ENCODE measurements at regions not wholly inside any gene's neighbourhood (a gene's known extent, or its start where the extent isn't known, plus 50 kb on each side); places are given as distances from the start of the nearest gene placed in this dataset.

DNA sequence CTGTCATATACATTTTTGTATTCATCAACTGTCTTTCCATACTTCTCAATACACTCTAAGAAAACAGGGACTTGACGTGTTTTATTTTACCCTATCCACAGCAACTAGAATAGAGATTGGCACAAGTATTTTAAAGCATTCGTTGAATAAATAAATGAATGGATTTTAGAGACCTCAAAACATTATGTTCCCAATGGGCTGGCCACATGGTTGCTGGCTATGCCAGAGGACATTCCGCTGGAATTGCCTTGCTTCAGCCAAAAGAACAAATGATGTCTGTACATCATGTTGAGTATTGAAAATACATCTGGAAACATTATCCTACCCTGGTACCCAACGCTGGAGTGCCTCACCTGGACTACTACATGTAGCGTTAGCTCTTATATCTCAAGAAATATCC, 132.8 kb upstream of the RAP1B start:
- TF ChIP-seq ZNF70 (CRISPR knock-in tag; IDR thresholded peaks at IDR 0.05) = no peak
- no peak for TF ChIP-seq ZNF8 (CRISPR knock-in tag; IDR thresholded peaks at IDR 0.05)
- no peak for TF ChIP-seq ZFP3 (CRISPR knock-in tag; IDR thresholded peaks at IDR 0.05)
- no peak for TF ChIP-seq BACH2 (CRISPR knock-in tag; IDR thresholded peaks at IDR 0.05; ENCODE audit: borderline replicate concordance)
- TF ChIP-seq ARNTL (CRISPR knock-in tag; IDR thresholded peaks at IDR 0.05; ENCODE audit: borderline replicate concordance, low read depth) = no peak
- no peak for TF ChIP-seq ZC3H10 (CRISPR knock-in tag; IDR thresholded peaks at IDR 0.05)
- ATAC-seq = no peak

DNA sequence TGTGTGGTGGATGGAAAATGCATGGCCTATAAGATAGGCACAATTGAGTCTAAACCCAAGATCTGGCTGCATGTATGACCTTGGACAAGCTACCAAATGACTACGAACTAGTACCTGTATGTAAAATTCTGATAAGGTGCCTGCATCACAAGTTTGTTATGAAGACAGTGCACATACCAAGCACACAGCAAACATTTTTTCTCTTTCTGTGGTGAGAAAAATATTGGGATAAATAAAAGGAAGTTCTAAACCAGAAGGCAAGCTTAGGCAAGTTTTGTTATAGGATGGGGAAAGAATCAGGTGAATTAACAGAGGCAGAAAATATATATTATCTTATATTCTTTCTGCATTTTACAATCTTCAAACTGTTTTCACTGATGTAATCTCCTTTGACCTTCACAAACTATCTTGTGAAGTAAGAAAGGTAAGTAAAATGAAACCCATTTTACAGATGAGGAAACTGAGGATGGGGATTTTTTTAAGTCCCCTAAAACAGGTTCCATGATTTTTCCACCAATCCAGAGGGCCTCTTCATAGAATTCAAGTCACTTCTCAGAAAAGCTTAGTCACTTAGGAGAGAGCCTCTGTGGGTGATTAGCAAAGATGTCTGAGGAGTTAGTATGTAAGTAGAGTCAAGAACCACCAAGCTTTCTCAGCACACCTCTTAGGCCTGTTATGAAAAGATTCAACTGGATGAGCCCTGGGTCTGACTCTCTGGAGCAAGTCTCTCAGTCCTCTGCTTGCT, 132.0 kb upstream of the RAP1B start:
- ATAC-seq = no peak
- TF ChIP-seq GLIS3 (CRISPR knock-in tag; IDR thresholded peaks at IDR 0.05) (no peak), CSDC2 (CRISPR knock-in tag; IDR thresholded peaks at IDR 0.05) (no peak), ISL1 (CRISPR knock-in tag; IDR thresholded peaks at IDR 0.05) (no peak), ZC3H10 (CRISPR knock-in tag; IDR thresholded peaks at IDR 0.05) (no peak)
- TF ChIP-seq, protein P1, sequence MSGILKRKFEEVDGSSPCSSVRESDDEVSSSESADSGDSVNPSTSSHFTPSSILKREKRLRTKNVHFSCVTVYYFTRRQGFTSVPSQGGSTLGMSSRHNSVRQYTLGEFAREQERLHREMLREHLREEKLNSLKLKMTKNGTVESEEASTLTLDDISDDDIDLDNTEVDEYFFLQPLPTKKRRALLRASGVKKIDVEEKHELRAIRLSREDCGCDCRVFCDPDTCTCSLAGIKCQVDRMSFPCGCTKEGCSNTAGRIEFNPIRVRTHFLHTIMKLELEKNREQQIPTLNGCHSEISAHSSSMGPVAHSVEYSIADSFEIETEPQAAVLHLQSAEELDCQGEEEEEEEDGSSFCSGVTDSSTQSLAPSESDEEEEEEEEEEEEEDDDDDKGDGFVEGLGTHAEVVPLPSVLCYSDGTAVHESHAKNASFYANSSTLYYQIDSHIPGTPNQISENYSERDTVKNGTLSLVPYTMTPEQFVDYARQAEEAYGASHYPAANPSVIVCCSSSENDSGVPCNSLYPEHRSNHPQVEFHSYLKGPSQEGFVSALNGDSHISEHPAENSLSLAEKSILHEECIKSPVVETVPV (CRISPR knock-in tag; IDR thresholded peaks at IDR 0.05) = no peak
- TF ChIP-seq, protein P2, sequence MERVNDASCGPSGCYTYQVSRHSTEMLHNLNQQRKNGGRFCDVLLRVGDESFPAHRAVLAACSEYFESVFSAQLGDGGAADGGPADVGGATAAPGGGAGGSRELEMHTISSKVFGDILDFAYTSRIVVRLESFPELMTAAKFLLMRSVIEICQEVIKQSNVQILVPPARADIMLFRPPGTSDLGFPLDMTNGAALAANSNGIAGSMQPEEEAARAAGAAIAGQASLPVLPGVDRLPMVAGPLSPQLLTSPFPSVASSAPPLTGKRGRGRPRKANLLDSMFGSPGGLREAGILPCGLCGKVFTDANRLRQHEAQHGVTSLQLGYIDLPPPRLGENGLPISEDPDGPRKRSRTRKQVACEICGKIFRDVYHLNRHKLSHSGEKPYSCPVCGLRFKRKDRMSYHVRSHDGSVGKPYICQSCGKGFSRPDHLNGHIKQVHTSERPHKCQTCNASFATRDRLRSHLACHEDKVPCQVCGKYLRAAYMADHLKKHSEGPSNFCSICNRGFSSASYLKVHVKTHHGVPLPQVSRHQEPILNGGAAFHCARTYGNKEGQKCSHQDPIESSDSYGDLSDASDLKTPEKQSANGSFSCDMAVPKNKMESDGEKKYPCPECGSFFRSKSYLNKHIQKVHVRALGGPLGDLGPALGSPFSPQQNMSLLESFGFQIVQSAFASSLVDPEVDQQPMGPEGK (CRISPR knock-in tag; IDR thresholded peaks at IDR 0.05; ENCODE audit: borderline replicate concordance) = no peak

DNA sequence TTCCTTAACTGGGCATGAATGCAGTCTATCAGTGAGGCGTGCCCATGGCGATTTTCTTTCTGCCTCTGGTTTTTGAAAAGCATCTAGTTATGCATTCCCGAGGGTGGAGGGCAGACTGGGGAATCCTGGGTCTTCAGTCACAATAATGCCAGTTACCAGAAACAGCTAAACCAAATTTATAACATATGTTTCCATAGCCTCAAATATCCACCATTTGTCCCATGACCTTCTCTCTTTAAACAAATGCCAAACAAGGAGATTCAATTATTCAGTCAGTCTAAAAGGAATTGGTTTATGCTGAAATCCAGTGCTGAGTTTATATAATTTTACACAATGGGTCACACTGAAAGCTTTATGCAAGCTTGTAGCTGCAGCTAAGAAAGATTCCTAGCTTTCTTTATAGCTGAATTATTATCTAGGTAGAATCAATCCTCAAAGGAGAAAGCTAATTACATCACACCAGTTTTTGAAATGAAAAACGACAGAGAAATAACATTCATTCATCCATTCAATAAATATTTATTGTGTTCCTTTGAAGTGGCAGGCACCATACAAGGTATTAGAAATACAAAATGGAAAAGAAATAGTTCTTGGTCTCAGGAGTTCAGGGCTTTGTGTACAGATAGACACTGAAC, 131.3 kb upstream of the RAP1B start:
- peak; percentile 95 for ATAC-seq
- TF ChIP-seq SNAI2 (CRISPR knock-in tag; IDR thresholded peaks at IDR 0.05) (no peak), ZNF8 (CRISPR knock-in tag; IDR thresholded peaks at IDR 0.05) (no peak), ISL1 (CRISPR knock-in tag; IDR thresholded peaks at IDR 0.05) (no peak), TOX (CRISPR knock-in tag; IDR thresholded peaks at IDR 0.05; ENCODE audit: borderline replicate concordance) (no peak), TCF4 (CRISPR knock-in tag; IDR thresholded peaks at IDR 0.05; ENCODE audit: borderline replicate concordance) (no peak), PPARA (CRISPR knock-in tag; IDR thresholded peaks at IDR 0.05; ENCODE audit: borderline replicate concordance) (no peak), CSDC2 (CRISPR knock-in tag; IDR thresholded peaks at IDR 0.05) (no peak)
- TF ChIP-seq, protein P3, sequence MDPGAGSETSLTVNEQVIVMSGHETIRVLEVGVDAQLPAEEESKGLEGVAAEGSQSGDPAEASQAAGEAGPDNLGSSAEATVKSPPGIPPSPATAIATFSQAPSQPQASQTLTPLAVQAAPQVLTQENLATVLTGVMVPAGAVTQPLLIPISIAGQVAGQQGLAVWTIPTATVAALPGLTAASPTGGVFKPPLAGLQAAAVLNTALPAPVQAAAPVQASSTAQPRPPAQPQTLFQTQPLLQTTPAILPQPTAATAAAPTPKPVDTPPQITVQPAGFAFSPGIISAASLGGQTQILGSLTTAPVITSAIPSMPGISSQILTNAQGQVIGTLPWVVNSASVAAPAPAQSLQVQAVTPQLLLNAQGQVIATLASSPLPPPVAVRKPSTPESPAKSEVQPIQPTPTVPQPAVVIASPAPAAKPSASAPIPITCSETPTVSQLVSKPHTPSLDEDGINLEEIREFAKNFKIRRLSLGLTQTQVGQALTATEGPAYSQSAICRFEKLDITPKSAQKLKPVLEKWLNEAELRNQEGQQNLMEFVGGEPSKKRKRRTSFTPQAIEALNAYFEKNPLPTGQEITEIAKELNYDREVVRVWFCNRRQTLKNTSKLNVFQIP (CRISPR knock-in tag; IDR thresholded peaks at IDR 0.05; ENCODE audit: borderline replicate concordance, low read depth) = no peak
- TF ChIP-seq, protein P1 (CRISPR knock-in tag; IDR thresholded peaks at IDR 0.05) = no peak
- TF ChIP-seq, protein P2 (CRISPR knock-in tag; IDR thresholded peaks at IDR 0.05; ENCODE audit: borderline replicate concordance) = no peak
- TF ChIP-seq, protein P4, sequence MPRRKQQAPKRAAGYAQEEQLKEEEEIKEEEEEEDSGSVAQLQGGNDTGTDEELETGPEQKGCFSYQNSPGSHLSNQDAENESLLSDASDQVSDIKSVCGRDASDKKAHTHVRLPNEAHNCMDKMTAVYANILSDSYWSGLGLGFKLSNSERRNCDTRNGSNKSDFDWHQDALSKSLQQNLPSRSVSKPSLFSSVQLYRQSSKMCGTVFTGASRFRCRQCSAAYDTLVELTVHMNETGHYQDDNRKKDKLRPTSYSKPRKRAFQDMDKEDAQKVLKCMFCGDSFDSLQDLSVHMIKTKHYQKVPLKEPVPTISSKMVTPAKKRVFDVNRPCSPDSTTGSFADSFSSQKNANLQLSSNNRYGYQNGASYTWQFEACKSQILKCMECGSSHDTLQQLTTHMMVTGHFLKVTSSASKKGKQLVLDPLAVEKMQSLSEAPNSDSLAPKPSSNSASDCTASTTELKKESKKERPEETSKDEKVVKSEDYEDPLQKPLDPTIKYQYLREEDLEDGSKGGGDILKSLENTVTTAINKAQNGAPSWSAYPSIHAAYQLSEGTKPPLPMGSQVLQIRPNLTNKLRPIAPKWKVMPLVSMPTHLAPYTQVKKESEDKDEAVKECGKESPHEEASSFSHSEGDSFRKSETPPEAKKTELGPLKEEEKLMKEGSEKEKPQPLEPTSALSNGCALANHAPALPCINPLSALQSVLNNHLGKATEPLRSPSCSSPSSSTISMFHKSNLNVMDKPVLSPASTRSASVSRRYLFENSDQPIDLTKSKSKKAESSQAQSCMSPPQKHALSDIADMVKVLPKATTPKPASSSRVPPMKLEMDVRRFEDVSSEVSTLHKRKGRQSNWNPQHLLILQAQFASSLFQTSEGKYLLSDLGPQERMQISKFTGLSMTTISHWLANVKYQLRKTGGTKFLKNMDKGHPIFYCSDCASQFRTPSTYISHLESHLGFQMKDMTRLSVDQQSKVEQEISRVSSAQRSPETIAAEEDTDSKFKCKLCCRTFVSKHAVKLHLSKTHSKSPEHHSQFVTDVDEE (CRISPR knock-in tag; IDR thresholded peaks at IDR 0.05) = no peak
- TF ChIP-seq, protein P5, sequence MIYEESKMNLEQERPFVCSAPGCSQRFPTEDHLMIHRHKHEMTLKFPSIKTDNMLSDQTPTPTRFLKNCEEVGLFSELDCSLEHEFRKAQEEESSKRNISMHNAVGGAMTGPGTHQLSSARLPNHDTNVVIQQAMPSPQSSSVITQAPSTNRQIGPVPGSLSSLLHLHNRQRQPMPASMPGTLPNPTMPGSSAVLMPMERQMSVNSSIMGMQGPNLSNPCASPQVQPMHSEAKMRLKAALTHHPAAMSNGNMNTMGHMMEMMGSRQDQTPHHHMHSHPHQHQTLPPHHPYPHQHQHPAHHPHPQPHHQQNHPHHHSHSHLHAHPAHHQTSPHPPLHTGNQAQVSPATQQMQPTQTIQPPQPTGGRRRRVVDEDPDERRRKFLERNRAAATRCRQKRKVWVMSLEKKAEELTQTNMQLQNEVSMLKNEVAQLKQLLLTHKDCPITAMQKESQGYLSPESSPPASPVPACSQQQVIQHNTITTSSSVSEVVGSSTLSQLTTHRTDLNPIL (CRISPR knock-in tag; IDR thresholded peaks at IDR 0.05; ENCODE audit: low read depth) = no peak
